PC-9 (cell line): ENCODE measurements at regions not wholly inside any gene's neighbourhood (a gene's known extent, or its start where the extent isn't known, plus 50 kb on each side); places are given as distances from the start of the nearest gene placed in this dataset.

Experiments
- EZH2 ChIP-seq: fragments of 200-600 bp; sonication (generic); IDR thresholded peaks from 2 replicates; pipeline ENCODE4 v1.8.0; 2017; ENCODE audit warnings: antibody characterized with exemption, low read depth
- TF ChIP-seq, protein P1 (sequence below): fragments of 200-600 bp; sonication (generic); conservative IDR thresholded peaks from 2 replicates; pipeline ENCODE4 v1.6.1; 2017; ENCODE audit warnings: mixed run types, antibody characterized with exemption, mild to moderate bottlenecking, moderate library complexity

- TF ChIP-seq, protein P1, sequence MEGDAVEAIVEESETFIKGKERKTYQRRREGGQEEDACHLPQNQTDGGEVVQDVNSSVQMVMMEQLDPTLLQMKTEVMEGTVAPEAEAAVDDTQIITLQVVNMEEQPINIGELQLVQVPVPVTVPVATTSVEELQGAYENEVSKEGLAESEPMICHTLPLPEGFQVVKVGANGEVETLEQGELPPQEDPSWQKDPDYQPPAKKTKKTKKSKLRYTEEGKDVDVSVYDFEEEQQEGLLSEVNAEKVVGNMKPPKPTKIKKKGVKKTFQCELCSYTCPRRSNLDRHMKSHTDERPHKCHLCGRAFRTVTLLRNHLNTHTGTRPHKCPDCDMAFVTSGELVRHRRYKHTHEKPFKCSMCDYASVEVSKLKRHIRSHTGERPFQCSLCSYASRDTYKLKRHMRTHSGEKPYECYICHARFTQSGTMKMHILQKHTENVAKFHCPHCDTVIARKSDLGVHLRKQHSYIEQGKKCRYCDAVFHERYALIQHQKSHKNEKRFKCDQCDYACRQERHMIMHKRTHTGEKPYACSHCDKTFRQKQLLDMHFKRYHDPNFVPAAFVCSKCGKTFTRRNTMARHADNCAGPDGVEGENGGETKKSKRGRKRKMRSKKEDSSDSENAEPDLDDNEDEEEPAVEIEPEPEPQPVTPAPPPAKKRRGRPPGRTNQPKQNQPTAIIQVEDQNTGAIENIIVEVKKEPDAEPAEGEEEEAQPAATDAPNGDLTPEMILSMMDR = no peak
- no peak for TF ChIP-seq EZH2
Observed at GRCh38 chr10:2326411-2326810, 589.1 kb upstream of the ADARB2 start.
